ENCODE measurements at regions not wholly inside any gene's neighbourhood (a gene's known extent, or its start where the extent isn't known, plus 50 kb on each side); places are given as distances from the start of the nearest gene placed in this dataset.

- Mint-ChIP-seq H3K27me3 (ENCODE audit: unreplicated experiment) (peaks cover 58% of the 10 kb centered on the region), H3K27ac (ENCODE audit: unreplicated experiment) (no peak overlapping the region), H3K36me3 (ENCODE audit: insufficient read depth, unreplicated experiment) (no peaks in the 10 kb centered on the region), H3K4me1 (ENCODE audit: low read depth, unreplicated experiment) (no peaks in the 10 kb centered on the region), H3K9me3 (ENCODE audit: low read depth, unreplicated experiment) (no peaks in the 10 kb centered on the region), H3K4me3 (ENCODE audit: low read depth, unreplicated experiment) (no peak overlapping the region)
- intact Hi-C loops (cut with micrococcal nuclease; ENCODE audit: unreplicated experiment): no loop called here
- TF ChIP-seq CTCF (IDR thresholded peaks at IDR 0.05; ENCODE audit: unreplicated experiment): no peak
- no TSS peak for BruUV-seq (replicated peaks)
- no peak for DNase-seq
- CTCF ChIA-PET: no interaction called here
Measured at GRCh38 chr10:111976557-111976956, 207.0 kb downstream of the GPAM start.

DNA sequence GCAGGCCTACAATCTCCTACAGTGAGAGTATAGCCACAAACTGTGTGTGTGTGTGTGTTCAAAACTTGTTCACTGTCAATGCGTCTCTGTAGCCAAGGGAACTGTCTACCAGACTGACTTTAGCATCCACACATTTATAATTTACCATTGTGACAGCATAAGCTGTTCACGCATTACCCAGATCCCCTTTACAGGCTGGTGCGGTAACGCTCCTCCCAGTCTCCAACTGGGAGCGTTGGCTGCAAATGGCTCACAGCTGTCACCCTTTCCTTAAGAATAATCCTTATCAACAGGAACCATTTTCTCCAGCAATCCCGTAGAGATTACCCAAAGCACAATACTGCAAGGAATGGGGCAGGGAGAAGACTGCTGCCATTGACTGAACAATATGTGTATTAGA lies 199.5 kb downstream of the GPAM start:
- intact Hi-C loops (cut with micrococcal nuclease; ENCODE audit: unreplicated experiment): no loop called here
- Mint-ChIP-seq H3K27me3 (ENCODE audit: unreplicated experiment) (peaks cover 43% of the 10 kb centered on the region), H3K27ac (ENCODE audit: unreplicated experiment) (no peak overlapping the region), H3K36me3 (ENCODE audit: insufficient read depth, unreplicated experiment) (no peaks in the 10 kb centered on the region), H3K4me3 (ENCODE audit: low read depth, unreplicated experiment) (no peak overlapping the region), H3K9me3 (ENCODE audit: low read depth, unreplicated experiment) (no peaks in the 10 kb centered on the region), H3K4me1 (ENCODE audit: low read depth, unreplicated experiment) (no peaks in the 10 kb centered on the region)
- no peak for DNase-seq
- no TSS peak for BruUV-seq (replicated peaks)
- CTCF ChIA-PET: no interaction called here
- no peak for TF ChIP-seq CTCF (IDR thresholded peaks at IDR 0.05; ENCODE audit: unreplicated experiment)

DNA sequence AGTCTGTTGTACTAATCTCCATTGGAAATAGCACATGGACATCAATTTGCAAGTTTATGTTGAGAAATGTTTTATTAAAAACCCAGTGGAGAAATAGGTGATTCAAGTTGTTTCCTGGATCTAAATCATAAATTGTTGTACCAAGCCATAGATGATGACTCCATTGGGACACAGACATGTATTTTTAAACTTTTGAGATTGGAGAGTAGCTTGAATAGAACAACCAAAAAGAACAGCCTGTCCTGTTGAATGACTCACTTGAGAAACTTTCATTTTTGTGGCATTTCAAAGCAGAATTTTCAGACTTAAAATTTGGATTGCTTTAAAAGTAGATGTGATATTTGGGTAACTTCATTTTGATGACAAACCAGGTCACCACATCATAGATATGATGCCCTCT lies 197.5 kb downstream of the GPAM start:
- Mint-ChIP-seq H3K9me3 (ENCODE audit: low read depth, unreplicated experiment) (no peaks in the 10 kb centered on the region), H3K27ac (ENCODE audit: unreplicated experiment) (no peak overlapping the region), H3K4me1 (ENCODE audit: low read depth, unreplicated experiment) (no peaks in the 10 kb centered on the region), H3K27me3 (ENCODE audit: unreplicated experiment) (peaks cover 42% of the 10 kb centered on the region), H3K36me3 (ENCODE audit: insufficient read depth, unreplicated experiment) (no peaks in the 10 kb centered on the region), H3K4me3 (ENCODE audit: low read depth, unreplicated experiment) (no peak overlapping the region)
- no peak for TF ChIP-seq CTCF (IDR thresholded peaks at IDR 0.05; ENCODE audit: unreplicated experiment)
- CTCF ChIA-PET: interaction anchor here (0.6 kb wide), 1 partner anchor 73 kb away, joined by 4 read pairs; no protein-coding TSS in a partner anchor
- intact Hi-C loops (cut with micrococcal nuclease; ENCODE audit: unreplicated experiment): no loop called here
- no TSS peak for BruUV-seq (replicated peaks)
- DNase-seq: no peak

- no peaks in the 10 kb centered on the region for H3K4me1 Mint-ChIP-seq (ENCODE audit: low read depth, unreplicated experiment)
- no peak for TF ChIP-seq CTCF (IDR thresholded peaks at IDR 0.05; ENCODE audit: unreplicated experiment)
- H3K9me3 Mint-ChIP-seq (ENCODE audit: low read depth, unreplicated experiment): no peaks in the 10 kb centered on the region
- H3K27me3 Mint-ChIP-seq (ENCODE audit: unreplicated experiment): peaks cover 66% of the 10 kb centered on the region
- H3K4me3 Mint-ChIP-seq (ENCODE audit: low read depth, unreplicated experiment): no peak overlapping the region
- H3K27ac Mint-ChIP-seq (ENCODE audit: unreplicated experiment): no peak overlapping the region
- CTCF ChIA-PET: no interaction called here
- DNase-seq: no peak
- intact Hi-C loops (cut with micrococcal nuclease; ENCODE audit: unreplicated experiment): no loop called here
- H3K36me3 Mint-ChIP-seq (ENCODE audit: insufficient read depth, unreplicated experiment): no peaks in the 10 kb centered on the region
- no TSS peak for BruUV-seq (replicated peaks)
Measured at GRCh38 chr10:111988646-111989045, 194.9 kb downstream of the GPAM start.
